Mammary epithelial cell (primary cell): ENCODE measurements at regions not wholly inside any gene's neighbourhood (a gene's known extent, or its start where the extent isn't known, plus 50 kb on each side); places are given as distances from the start of the nearest gene placed in this dataset.

Experiments used
- EZH2 ChIP-seq: IDR thresholded peaks from 2 replicates; pipeline ENCODE4 v1.6.1; 2012; ENCODE audit warnings: low read length, inconsistent platforms, borderline replicate concordance
- TF ChIP-seq, protein P1 (sequence below), 2 donors: IDR thresholded peaks in 1 of 2; conservative IDR thresholded peaks in 1 of 2; 2 replicates each; pipeline ENCODE4 v1.5.1; 2011 to 2012; ENCODE audit warnings: inconsistent platforms in 2 of 2, low read length in 2 of 2, mild to moderate bottlenecking in 2 of 2, control low read depth in 1 of 2, low read depth in 1 of 2; ENCODE audit not compliant: insufficient read depth in 1 of 2; ENCODE audit errors: extremely low read depth in 1 of 2

DNA sequence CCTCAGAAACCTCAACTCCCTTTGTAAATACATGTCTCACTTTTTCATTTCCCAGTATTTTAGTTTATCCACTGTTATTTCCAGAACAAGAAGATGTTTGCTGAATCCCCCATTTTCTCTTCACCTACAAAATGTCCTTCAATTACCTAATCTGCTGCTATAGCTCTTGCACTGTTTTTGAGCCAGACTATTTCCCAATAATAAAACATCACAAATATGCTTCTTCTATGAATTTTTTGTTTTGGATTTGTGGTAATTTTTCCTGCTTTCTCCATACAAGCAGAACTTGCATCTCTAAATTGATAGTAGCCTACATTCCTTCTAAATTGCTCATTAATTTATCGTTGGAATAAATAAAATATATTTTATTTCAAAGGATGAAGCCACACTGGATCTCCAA is 199.6 kb upstream of the C1orf87 start:
- TF ChIP-seq, protein P1, sequence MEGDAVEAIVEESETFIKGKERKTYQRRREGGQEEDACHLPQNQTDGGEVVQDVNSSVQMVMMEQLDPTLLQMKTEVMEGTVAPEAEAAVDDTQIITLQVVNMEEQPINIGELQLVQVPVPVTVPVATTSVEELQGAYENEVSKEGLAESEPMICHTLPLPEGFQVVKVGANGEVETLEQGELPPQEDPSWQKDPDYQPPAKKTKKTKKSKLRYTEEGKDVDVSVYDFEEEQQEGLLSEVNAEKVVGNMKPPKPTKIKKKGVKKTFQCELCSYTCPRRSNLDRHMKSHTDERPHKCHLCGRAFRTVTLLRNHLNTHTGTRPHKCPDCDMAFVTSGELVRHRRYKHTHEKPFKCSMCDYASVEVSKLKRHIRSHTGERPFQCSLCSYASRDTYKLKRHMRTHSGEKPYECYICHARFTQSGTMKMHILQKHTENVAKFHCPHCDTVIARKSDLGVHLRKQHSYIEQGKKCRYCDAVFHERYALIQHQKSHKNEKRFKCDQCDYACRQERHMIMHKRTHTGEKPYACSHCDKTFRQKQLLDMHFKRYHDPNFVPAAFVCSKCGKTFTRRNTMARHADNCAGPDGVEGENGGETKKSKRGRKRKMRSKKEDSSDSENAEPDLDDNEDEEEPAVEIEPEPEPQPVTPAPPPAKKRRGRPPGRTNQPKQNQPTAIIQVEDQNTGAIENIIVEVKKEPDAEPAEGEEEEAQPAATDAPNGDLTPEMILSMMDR (conservative IDR thresholded peaks at IDR 0.05 in 1 of 2, IDR thresholded peaks at IDR 0.05 in 1 of 2; ENCODE audit: extremely low read depth in 1 of 2, insufficient read depth in 1 of 2, low read depth in 1 of 2, low read length in 2 of 2), result no peak
- no peak for TF ChIP-seq EZH2
